Neural cell (in vitro differentiated cells): ENCODE measurements at regions not wholly inside any gene's neighbourhood (a gene's known extent, or its start where the extent isn't known, plus 50 kb on each side); places are given as distances from the start of the nearest gene placed in this dataset.

ENCODE experiments used
- H2AFZ ChIP-seq: fragments of 200-600, 300-800 bp; sonication (generic), shearing (Covaris generic); 2 replicates; pipeline ENCODE4 v1.6.0; 2014; ENCODE audit warnings: low read depth, mild to moderate bottlenecking, antibody characterized with exemption, low read length, moderate library complexity
- H3F3A ChIP-seq: fragments of 200-600 bp; shearing (Covaris generic); 2 replicates; pipeline ENCODE4 v1.6.1; 2016; ENCODE audit warnings: mild to moderate bottlenecking, moderate library complexity, mixed read lengths, antibody characterized with exemption, low read length; ENCODE audit not compliant: insufficient read depth, poor library complexity, severe bottlenecking
- H3K27ac ChIP-seq: fragments of 200-600, 300-800 bp; sonication (generic), shearing (Covaris generic); 2 replicates; pipeline ENCODE4 v1.5.1; 2014; ENCODE audit warnings: mild to moderate bottlenecking, low read length, moderate library complexity
- H3K27me3 ChIP-seq: fragments of 300-800, 200-600 bp; sonication (generic), shearing (Covaris generic); 2 replicates; pipeline ENCODE4 v1.6.0; 2014; ENCODE audit warnings: mild to moderate bottlenecking, low read depth, low read length, moderate library complexity; ENCODE audit not compliant: insufficient read depth
- H3K36me3 ChIP-seq: fragments of 300-800, 200-600 bp; sonication (generic), shearing (Covaris generic); 2 replicates; pipeline ENCODE4 v1.5.1; 2014; ENCODE audit warnings: mild to moderate bottlenecking, antibody characterized with exemption, low read length, moderate library complexity; ENCODE audit not compliant: insufficient read depth
- H3K4me2 ChIP-seq: fragments of 300-800, 200-600 bp; sonication (generic), shearing (Covaris generic); 2 replicates; pipeline ENCODE4 v1.6.0; 2014; ENCODE audit warnings: mild to moderate bottlenecking, low read length
- H3K4me3 ChIP-seq: fragments of 300-800, 200-600 bp; sonication (generic), shearing (Covaris generic); 2 replicates; pipeline ENCODE4 v1.5.1; 2014; ENCODE audit warnings: mild to moderate bottlenecking, low read length, moderate library complexity
- H3K79me2 ChIP-seq: fragments of 200-600 bp; shearing (Covaris generic); replicated peaks from 2 replicates; pipeline ENCODE4 v1.6.0; 2014; ENCODE audit warnings: mild to moderate bottlenecking, low read length, moderate library complexity; ENCODE audit not compliant: insufficient read depth
- H3K9ac ChIP-seq: fragments of 300-800, 200-600 bp; sonication (generic), shearing (Covaris generic); 2 replicates; pipeline ENCODE4 v1.6.1; 2016; ENCODE audit warnings: mild to moderate bottlenecking, low read length, mixed read lengths
- H3K9me2 ChIP-seq: fragments of 200-600 bp; shearing (Covaris generic); 2 replicates; pipeline ENCODE4 v1.6.1; 2016; ENCODE audit warnings: mild to moderate bottlenecking, low read length, mixed read lengths; ENCODE audit not compliant: insufficient read depth
- H3K9me3 ChIP-seq: fragments of 200-600, 300-800 bp; sonication (generic), shearing (Covaris generic); 2 replicates; pipeline ENCODE4 v1.6.1; 2016; ENCODE audit warnings: mild to moderate bottlenecking, mixed run types, low read length, moderate library complexity, mixed read lengths
- H4K20me1 ChIP-seq: fragments of 200-600 bp; shearing (Covaris generic); 2 replicates; pipeline ENCODE4 v1.6.1; 2016; ENCODE audit warnings: mild to moderate bottlenecking, mixed run types; ENCODE audit not compliant: insufficient read depth
- CTCF ChIP-seq: fragments of 450-650 bp; IDR thresholded peaks from 2 replicates; pipeline ENCODE4 v1.5.1; 2014; ENCODE audit warnings: antibody characterized with exemption, mild to moderate bottlenecking, moderate library complexity; ENCODE audit not compliant: poor library complexity, severe bottlenecking
- EP300 ChIP-seq: fragments of 450-650 bp; conservative IDR thresholded peaks from 2 replicates; pipeline ENCODE4 v1.6.1; 2014; ENCODE audit warnings: antibody characterized with exemption, mild to moderate bottlenecking, moderate library complexity; ENCODE audit not compliant: poor library complexity, severe bottlenecking
- EZH2 ChIP-seq: fragments of 200-600, 300-800 bp; shearing (Covaris generic), sonication (generic); IDR thresholded peaks from 2 replicates; pipeline ENCODE4 v1.6.1; 2014; ENCODE audit warnings: antibody characterized with exemption, low read length, borderline replicate concordance, mild to moderate bottlenecking; ENCODE audit not compliant: insufficient read depth, poor library complexity, severe bottlenecking
- MXI1 ChIP-seq: fragments of 450-650 bp; conservative IDR thresholded peaks from 2 replicates; pipeline ENCODE4 v1.6.1; 2014; ENCODE audit warnings: antibody characterized with exemption, mild to moderate bottlenecking; ENCODE audit not compliant: poor library complexity, severe bottlenecking
- POLR2AphosphoS5 ChIP-seq: IDR thresholded peaks from 2 replicates; pipeline ENCODE4 v1.6.1; 2012
- RAD21 ChIP-seq: fragments of 450-650 bp; conservative IDR thresholded peaks from 2 replicates; pipeline ENCODE4 v1.6.1; 2014; ENCODE audit warnings: antibody characterized with exemption, mild to moderate bottlenecking, moderate library complexity
- REST ChIP-seq: IDR thresholded peaks from 2 replicates; pipeline ENCODE4 v1.6.1; 2012; ENCODE audit warnings: borderline replicate concordance
- SMC3 ChIP-seq: fragments of 450-650 bp; conservative IDR thresholded peaks from 2 replicates; pipeline ENCODE4 v1.6.1; 2014; ENCODE audit warnings: antibody characterized with exemption, mild to moderate bottlenecking, moderate library complexity; ENCODE audit not compliant: poor library complexity
- TAF1 ChIP-seq: IDR thresholded peaks from 2 replicates; pipeline ENCODE4 v1.6.1; 2012; ENCODE audit warnings: low read depth

- H3K36me3 ChIP-seq = no peaks in the 10 kb centered on the region
- H3K4me2 ChIP-seq = no peak overlapping the region
- no peak overlapping the region for H3K9ac ChIP-seq
Measured at GRCh38 chr4:162523171-162523570, 359.4 kb upstream of the FSTL5 start.

GRCh38 chr4:162522724-162523123 lies 358.9 kb upstream of the FSTL5 start:
- Histone ChIP-seq H3K27me3 (no peaks in the 10 kb centered on the region), H3F3A (no peaks in the 10 kb centered on the region)
- TF ChIP-seq TAF1 (no peak), EZH2 (no peak), CTCF (no peak), EP300 (no peak), MXI1 (no peak), REST (no peak)

More at GRCh38 chr4:162523171-162523570, 359.4 kb upstream of the FSTL5 start:
- H2AFZ ChIP-seq = no peak overlapping the region
- no peak overlapping the region for H3K27ac ChIP-seq
- H3K9me3 ChIP-seq = no peaks in the 10 kb centered on the region
- H3K27me3 ChIP-seq = no peaks in the 10 kb centered on the region
- no peaks in the 10 kb centered on the region for H4K20me1 ChIP-seq
- no peaks in the 10 kb centered on the region for H3K79me2 ChIP-seq
- no peaks in the 10 kb centered on the region for H3K9me2 ChIP-seq
- H3F3A ChIP-seq = no peaks in the 10 kb centered on the region
- no peak overlapping the region for H3K4me3 ChIP-seq
- no peak for TF ChIP-seq CTCF
- no peak for TF ChIP-seq RAD21
- no peak for TF ChIP-seq EZH2
- TF ChIP-seq REST = no peak
- TF ChIP-seq POLR2AphosphoS5 = no peak
- no peak for TF ChIP-seq TAF1
- TF ChIP-seq SMC3 = no peak
- TF ChIP-seq EP300 = no peak
- TF ChIP-seq MXI1 = no peak

More at GRCh38 chr4:162522724-162523123, 358.9 kb upstream of the FSTL5 start:
- H3K27ac ChIP-seq = no peak overlapping the region
- no peaks in the 10 kb centered on the region for H3K36me3 ChIP-seq
- H3K9me3 ChIP-seq = no peaks in the 10 kb centered on the region
- no peak overlapping the region for H3K9ac ChIP-seq
- no peaks in the 10 kb centered on the region for H4K20me1 ChIP-seq
- no peaks in the 10 kb centered on the region for H3K79me2 ChIP-seq
- H3K4me2 ChIP-seq = no peak overlapping the region
- H2AFZ ChIP-seq = no peak overlapping the region
- no peak overlapping the region for H3K4me3 ChIP-seq
- H3K9me2 ChIP-seq = no peaks in the 10 kb centered on the region
